Natural killer cell (primary cell): ENCODE measurements at regions not wholly inside any gene's neighbourhood (a gene's known extent, or its start where the extent isn't known, plus 50 kb on each side); places are given as distances from the start of the nearest gene placed in this dataset.

Experiments used
- ATAC-seq, 3 donors: fragments of 150-1000 bp in 2 of 3; fragments of 200-7000 bp in 1 of 3; cut with Tn5 transposase; 1 replicate in 1 of 3; 2 replicates in 2 of 3; pipeline ENCODE4 v1.10.0; 2021; ENCODE audit warnings: mild to moderate bottlenecking in 2 of 3, moderate library complexity in 2 of 3
- DNase-seq, 2 donors: peaks; one replicate each; pipeline versions ENCODE4 v3.0.0 to v3.0.0-alpha.2; 2013 to 2021; ENCODE audit warnings: mixed read lengths in 1 of 2
- H3K27ac ChIP-seq: one replicate; pipeline ENCODE4 v1.5.1; 2013; ENCODE audit warnings: mild to moderate bottlenecking, low read length
- H3K27me3 ChIP-seq: one replicate; pipeline ENCODE4 v1.6.1; 2013; ENCODE audit warnings: low read length; ENCODE audit not compliant: control insufficient read depth, insufficient read depth
- H3K36me3 ChIP-seq: one replicate; pipeline ENCODE4 v1.6.1; 2013; ENCODE audit warnings: low read length; ENCODE audit not compliant: control insufficient read depth, insufficient read depth
- H3K4me1 ChIP-seq: one replicate; pipeline ENCODE4 v1.6.1; 2013; ENCODE audit warnings: low read length; ENCODE audit not compliant: control insufficient read depth, insufficient read depth
- H3K4me3 ChIP-seq: one replicate; pipeline ENCODE4 v1.5.1; 2013; ENCODE audit warnings: low read length
- H3K9me3 ChIP-seq: one replicate; pipeline ENCODE4 v1.6.1; 2013; ENCODE audit warnings: low read length; ENCODE audit not compliant: control insufficient read depth, insufficient read depth
- H3K27ac Mint-ChIP-seq, 2 donors: one replicate each; pipeline ENCODE4 v1.8.0; 2022; ENCODE audit warnings: mild to moderate bottlenecking in 2 of 2, mixed read lengths in 2 of 2, moderate library complexity in 1 of 2
- H3K27me3 Mint-ChIP-seq, 2 donors: one replicate each; pipeline ENCODE4 v1.8.0; 2022; ENCODE audit warnings: low read depth in 2 of 2, mixed read lengths in 2 of 2
- H3K36me3 Mint-ChIP-seq: one replicate; pipeline ENCODE4 v1.8.0; 2022; ENCODE audit warnings: mixed read lengths
- H3K4me1 Mint-ChIP-seq, 2 donors: one replicate each; pipeline ENCODE4 v1.8.0; 2022; ENCODE audit warnings: mixed read lengths in 2 of 2
- H3K4me3 Mint-ChIP-seq: one replicate; pipeline ENCODE4 v1.8.0; 2022; ENCODE audit warnings: mild to moderate bottlenecking, moderate library complexity, mixed read lengths
- H3K9me3 Mint-ChIP-seq, 2 donors: one replicate each; pipeline ENCODE4 v1.8.0; 2022; ENCODE audit warnings: mixed read lengths in 2 of 2
- CTCF ChIP-seq: fragments of 200-600 bp; IDR thresholded peaks from one replicate; pipeline ENCODE4 v1.8.0; 2022; ENCODE audit warnings: antibody characterized with exemption
- WGBS: methylation state at CpG from one replicate; pipeline ENCODE4 v1.1.7; 2013; ENCODE audit warnings: missing lambda C conversion rate; ENCODE audit not compliant: insufficient coverage; 5-methylcytosine and 5-hydroxymethylcytosine counted together
- intact Hi-C: fragments of 100-400 bp; cut with micrococcal nuclease; formaldehyde crosslinking; loops from one replicate; pipeline ENCODE4 v1.14.2; 2022

GRCh38 chr4:103923551-103923950 is 203.8 kb upstream of the TACR3 start:
- Histone ChIP-seq H3K4me1 (no peaks in the 10 kb centered on the region), H3K4me3 (no peak overlapping the region), H3K9me3 (no peaks in the 10 kb centered on the region), H3K27me3 (no peaks in the 10 kb centered on the region), H3K27ac (no peak overlapping the region), H3K36me3 (no peaks in the 10 kb centered on the region)
- H3K27ac Mint-ChIP-seq: no peak overlapping the region
- ATAC-seq: no peak
- no peak overlapping the region for H3K4me3 Mint-ChIP-seq
- H3K4me1 Mint-ChIP-seq: no peaks in the 10 kb centered on the region
- intact Hi-C loops: no loop called here
- no peaks in the 10 kb centered on the region for H3K36me3 Mint-ChIP-seq
- no peaks in the 10 kb centered on the region for H3K27me3 Mint-ChIP-seq
- WGBS: 80% methylated on average over 1 of the region's 2 CpGs
- peaks cover 2 to 4% of the 10 kb centered on the region in 2 donors for H3K9me3 Mint-ChIP-seq
- no peak for TF ChIP-seq CTCF
- DNase-seq: no peak

GRCh38 chr4:103918214-103918613 is 198.4 kb upstream of the TACR3 start:
- TF ChIP-seq CTCF: no peak
- Mint-ChIP-seq H3K4me1 (no peaks in the 10 kb centered on the region), H3K27me3 (no peaks in the 10 kb centered on the region), H3K9me3 (peaks cover 4 to 6% of the 10 kb centered on the region in 2 donors), H3K36me3 (no peaks in the 10 kb centered on the region), H3K27ac (no peak overlapping the region), H3K4me3 (no peak overlapping the region)
- no peaks in the 10 kb centered on the region for H3K9me3 ChIP-seq
- intact Hi-C loops: no loop called here
- H3K4me1 ChIP-seq: no peaks in the 10 kb centered on the region
- H3K27ac ChIP-seq: no peak overlapping the region
- H3K4me3 ChIP-seq: no peak overlapping the region
- ATAC-seq: no peak
- no peaks in the 10 kb centered on the region for H3K27me3 ChIP-seq
- DNase-seq: no peak
- 56% methylated on average over 1 of the region's 1 CpG for WGBS
- H3K36me3 ChIP-seq: no peaks in the 10 kb centered on the region

GRCh38 chr4:103915224-103915869 is 195.6 kb upstream of the TACR3 start:
- peaks cover 4 to 7% of the 10 kb centered on the region in 2 donors for H3K9me3 Mint-ChIP-seq
- ATAC-seq (no peak), DNase-seq (no peak)
- H3K36me3 Mint-ChIP-seq: no peaks in the 10 kb centered on the region
- Histone ChIP-seq H3K27ac (no peak overlapping the region), H3K9me3 (no peaks in the 10 kb centered on the region), H3K4me1 (no peaks in the 10 kb centered on the region), H3K4me3 (no peak overlapping the region), H3K27me3 (no peaks in the 10 kb centered on the region), H3K36me3 (no peaks in the 10 kb centered on the region)
- H3K4me3 Mint-ChIP-seq: no peak overlapping the region
- H3K27me3 Mint-ChIP-seq: no peaks in the 10 kb centered on the region
- TF ChIP-seq CTCF: no peak
- no peaks in the 10 kb centered on the region for H3K4me1 Mint-ChIP-seq
- 80% methylated on average over 1 of the region's 3 CpGs for WGBS
- H3K27ac Mint-ChIP-seq: no peak overlapping the region
- intact Hi-C loops: no loop called here

GRCh38 chr4:103907414-103907813 is 187.6 kb upstream of the TACR3 start:
- H3K4me3 ChIP-seq: no peak overlapping the region
- 82% methylated on average over 2 of the region's 2 CpGs for WGBS
- H3K27ac Mint-ChIP-seq: no peak overlapping the region

More at GRCh38 chr4:103907414-103907813, 187.6 kb upstream of the TACR3 start:
- no peak for ATAC-seq
- Mint-ChIP-seq H3K4me3 (no peak overlapping the region), H3K36me3 (no peaks in the 10 kb centered on the region), H3K9me3 (peaks cover 2 to 6% of the 10 kb centered on the region in 2 donors), H3K27me3 (no peaks in the 10 kb centered on the region), H3K4me1 (no peaks in the 10 kb centered on the region)
- no peaks in the 10 kb centered on the region for H3K36me3 ChIP-seq
- no peaks in the 10 kb centered on the region for H3K9me3 ChIP-seq
- no peaks in the 10 kb centered on the region for H3K4me1 ChIP-seq
- no peaks in the 10 kb centered on the region for H3K27me3 ChIP-seq
- no peak for TF ChIP-seq CTCF
- no peak overlapping the region for H3K27ac ChIP-seq
- intact Hi-C loops: no loop called here
- DNase-seq: no peak
